ENCODE measurements at regions not wholly inside any gene's neighbourhood (a gene's known extent, or its start where the extent isn't known, plus 50 kb on each side); places are given as distances from the start of the nearest gene placed in this dataset.
A peak's percentile ranks its signal among the peaks of the same experiment; 100 is the strongest.

DNA sequence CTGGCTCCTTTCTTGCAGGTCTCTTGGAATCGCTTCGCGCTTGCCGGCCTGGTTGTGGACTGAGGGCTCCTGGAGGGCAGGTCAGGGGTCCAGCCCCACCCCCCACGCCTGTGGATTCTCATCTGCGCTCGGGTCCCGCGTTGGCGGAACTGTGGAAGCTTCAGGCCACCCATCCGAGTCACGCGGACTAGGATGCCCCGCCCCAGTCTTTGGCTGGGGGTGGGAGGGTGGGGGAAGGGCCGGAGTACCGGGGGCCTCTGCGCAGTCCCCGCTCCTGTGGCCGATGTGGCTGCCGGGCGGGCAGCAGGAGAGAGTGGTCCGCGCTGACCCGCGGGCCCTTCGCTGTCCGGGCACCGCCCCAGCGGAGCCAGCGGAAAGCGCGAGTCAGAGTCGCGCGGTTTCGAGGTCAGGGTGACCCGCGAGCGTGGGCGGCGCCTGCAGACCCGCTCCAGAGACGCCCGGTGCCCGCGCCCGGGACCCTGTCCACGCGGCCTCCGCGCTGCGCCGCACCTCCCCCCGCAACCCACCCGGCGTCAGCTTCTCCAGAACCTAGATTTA is 114.2 kb downstream of the KLF13 start:
- Histone ChIP-seq H3K27me3 (no peaks in the 10 kb centered on the region), H3K27ac (peak overlapping the region; percentile 10 to 76), H3K9me3 (no peaks in the 10 kb centered on the region), H3K36me3 (ENCODE audit: low read depth, missing control alignments) (no peaks in the 10 kb centered on the region), H3K4me3 (peak overlapping the region; percentile 61 to 68), H3K4me1 (peaks cover 8% of the 10 kb centered on the region)
- TF ChIP-seq, protein P1, sequence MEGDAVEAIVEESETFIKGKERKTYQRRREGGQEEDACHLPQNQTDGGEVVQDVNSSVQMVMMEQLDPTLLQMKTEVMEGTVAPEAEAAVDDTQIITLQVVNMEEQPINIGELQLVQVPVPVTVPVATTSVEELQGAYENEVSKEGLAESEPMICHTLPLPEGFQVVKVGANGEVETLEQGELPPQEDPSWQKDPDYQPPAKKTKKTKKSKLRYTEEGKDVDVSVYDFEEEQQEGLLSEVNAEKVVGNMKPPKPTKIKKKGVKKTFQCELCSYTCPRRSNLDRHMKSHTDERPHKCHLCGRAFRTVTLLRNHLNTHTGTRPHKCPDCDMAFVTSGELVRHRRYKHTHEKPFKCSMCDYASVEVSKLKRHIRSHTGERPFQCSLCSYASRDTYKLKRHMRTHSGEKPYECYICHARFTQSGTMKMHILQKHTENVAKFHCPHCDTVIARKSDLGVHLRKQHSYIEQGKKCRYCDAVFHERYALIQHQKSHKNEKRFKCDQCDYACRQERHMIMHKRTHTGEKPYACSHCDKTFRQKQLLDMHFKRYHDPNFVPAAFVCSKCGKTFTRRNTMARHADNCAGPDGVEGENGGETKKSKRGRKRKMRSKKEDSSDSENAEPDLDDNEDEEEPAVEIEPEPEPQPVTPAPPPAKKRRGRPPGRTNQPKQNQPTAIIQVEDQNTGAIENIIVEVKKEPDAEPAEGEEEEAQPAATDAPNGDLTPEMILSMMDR (IDR thresholded peaks at IDR 0.05): no peak
- no peak for TF ChIP-seq POLR2A (IDR thresholded peaks at IDR 0.05)
- intact Hi-C loops (cut with DNase I; ENCODE audit: low total_unique reads): no loop called here
- DNase-seq: peak; percentile 52
- 2% methylated on average over 36 to 56 of the region's 56 CpGs for WGBS, 2 donors

GRCh38 chr15:31442226-31442625 is 115.6 kb downstream of the KLF13 start:
- Histone ChIP-seq H3K27ac (no peak overlapping the region), H3K36me3 (ENCODE audit: low read depth, missing control alignments) (no peaks in the 10 kb centered on the region), H3K9me3 (no peaks in the 10 kb centered on the region), H3K27me3 (no peaks in the 10 kb centered on the region), H3K4me1 (peaks cover 5% of the 10 kb centered on the region), H3K4me3 (no peak overlapping the region)
- TF ChIP-seq, protein P1 (IDR thresholded peaks at IDR 0.05): no peak
- TF ChIP-seq POLR2A (IDR thresholded peaks at IDR 0.05): no peak
- WGBS, 2 donors: 69 to 78% methylated on average over 9 of the region's 9 CpGs
- intact Hi-C loops (cut with DNase I; ENCODE audit: low total_unique reads): no loop called here
- DNase-seq: no peak

- TF ChIP-seq, protein P1 (IDR thresholded peaks at IDR 0.05): no peak
- no peak for TF ChIP-seq POLR2A (IDR thresholded peaks at IDR 0.05)
- no peaks in the 10 kb centered on the region for H3K27me3 ChIP-seq
- H3K36me3 ChIP-seq (ENCODE audit: low read depth, missing control alignments): no peaks in the 10 kb centered on the region
- H3K9me3 ChIP-seq: no peaks in the 10 kb centered on the region
- DNase-seq: no peak
- intact Hi-C loops (cut with DNase I; ENCODE audit: low total_unique reads): no loop called here
- no peak overlapping the region for H3K27ac ChIP-seq
- 62 to 81% methylated on average over 4 of the region's 4 CpGs for WGBS, 2 donors
- peaks cover 5% of the 10 kb centered on the region for H3K4me1 ChIP-seq
- H3K4me3 ChIP-seq: no peak overlapping the region
Measured at GRCh38 chr15:31442699-31443111, 116.1 kb downstream of the KLF13 start.

GRCh38 chr15:31444844-31445243 is 118.2 kb downstream of the KLF13 start:
- no peaks in the 10 kb centered on the region for H3K9me3 ChIP-seq
- H3K27ac ChIP-seq: no peak overlapping the region
- no peaks in the 10 kb centered on the region for H3K36me3 ChIP-seq (ENCODE audit: low read depth, missing control alignments)
- no peak for TF ChIP-seq POLR2A (IDR thresholded peaks at IDR 0.05)
- WGBS, 2 donors: 88 to 94% methylated on average over 3 of the region's 3 CpGs
- no peak overlapping the region for H3K4me3 ChIP-seq
- no peak for DNase-seq
- peaks cover 5% of the 10 kb centered on the region for H3K4me1 ChIP-seq
- intact Hi-C loops (cut with DNase I; ENCODE audit: low total_unique reads): no loop called here
- H3K27me3 ChIP-seq: no peaks in the 10 kb centered on the region

GRCh38 chr15:31446546-31446945 is 119.9 kb downstream of the KLF13 start:
- DNase-seq: no peak
- intact Hi-C loops (cut with DNase I; ENCODE audit: low total_unique reads): no loop called here
- Histone ChIP-seq H3K4me1 (peaks cover 2% of the 10 kb centered on the region), H3K4me3 (no peak overlapping the region), H3K9me3 (no peaks in the 10 kb centered on the region), H3K36me3 (ENCODE audit: low read depth, missing control alignments) (no peaks in the 10 kb centered on the region), H3K27me3 (no peaks in the 10 kb centered on the region), H3K27ac (no peak overlapping the region)
- TF ChIP-seq POLR2A (IDR thresholded peaks at IDR 0.05): no peak
- TF ChIP-seq, protein P1 (IDR thresholded peaks at IDR 0.05): no peak
- WGBS, 2 donors: 91 to 92% methylated on average over 7 of the region's 7 CpGs

Data from testis (tissue), 2 donors.